ENCODE measurements at regions not wholly inside any gene's neighbourhood (a gene's known extent, or its start where the extent isn't known, plus 50 kb on each side); places are given as distances from the start of the nearest gene placed in this dataset.

DNA sequence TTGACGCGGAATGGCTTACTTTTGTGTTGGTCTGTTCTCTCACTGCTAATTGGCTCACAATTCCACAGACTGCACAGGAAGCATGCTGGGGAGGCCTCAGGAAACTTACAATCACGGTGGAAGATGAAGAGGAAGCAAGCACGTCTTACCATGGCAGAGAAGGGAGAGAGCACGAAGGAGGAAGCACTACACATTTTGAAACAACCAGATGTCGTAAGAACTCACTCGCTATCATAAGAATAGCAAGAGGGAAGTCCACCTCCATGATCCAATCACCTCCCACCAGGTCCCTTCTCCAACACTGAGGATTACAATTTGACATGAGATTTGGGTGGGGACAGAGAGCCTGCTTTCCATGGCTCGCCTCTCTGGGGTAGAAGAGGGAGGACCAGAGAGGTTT, 106.2 kb downstream of the KCNF1 start:
- intact Hi-C loops (cut with micrococcal nuclease; ENCODE audit: unreplicated experiment), result no loop called here
- H3K36me3 ChIP-seq (ENCODE audit: control insufficient read depth, insufficient read depth, low read length), result no peaks in the 10 kb centered on the region
- BruUV-seq (replicated peaks), result no TSS peak
- Mint-ChIP-seq H3K27me3 (ENCODE audit: insufficient read depth, unreplicated experiment) (peaks cover 31% of the 10 kb centered on the region), H3K4me1 (ENCODE audit: low read depth, unreplicated experiment) (no peaks in the 10 kb centered on the region), H3K36me3 (ENCODE audit: insufficient read depth, unreplicated experiment) (no peaks in the 10 kb centered on the region), H3K4me3 (ENCODE audit: unreplicated experiment) (no peak overlapping the region), H3K9me3 (ENCODE audit: unreplicated experiment) (peaks cover 10% of the 10 kb centered on the region), H3K27ac (ENCODE audit: unreplicated experiment) (no peak overlapping the region)
- ChIA-PET CTCF (no interaction called here), POLR2A (no interaction called here)
- H3K4me1 ChIP-seq, result no peaks in the 10 kb centered on the region
- H3K27me3 ChIP-seq (replicated peaks; ENCODE audit: control insufficient read depth, insufficient read depth, low read length), result no peaks in the 10 kb centered on the region; the same call in 1 of the 2 replicates
- H3K4me3 ChIP-seq (ENCODE audit: low read depth, low read length), result no peak overlapping the region
- no peaks in the 10 kb centered on the region for H3K9me3 ChIP-seq
- TF ChIP-seq, protein P1, sequence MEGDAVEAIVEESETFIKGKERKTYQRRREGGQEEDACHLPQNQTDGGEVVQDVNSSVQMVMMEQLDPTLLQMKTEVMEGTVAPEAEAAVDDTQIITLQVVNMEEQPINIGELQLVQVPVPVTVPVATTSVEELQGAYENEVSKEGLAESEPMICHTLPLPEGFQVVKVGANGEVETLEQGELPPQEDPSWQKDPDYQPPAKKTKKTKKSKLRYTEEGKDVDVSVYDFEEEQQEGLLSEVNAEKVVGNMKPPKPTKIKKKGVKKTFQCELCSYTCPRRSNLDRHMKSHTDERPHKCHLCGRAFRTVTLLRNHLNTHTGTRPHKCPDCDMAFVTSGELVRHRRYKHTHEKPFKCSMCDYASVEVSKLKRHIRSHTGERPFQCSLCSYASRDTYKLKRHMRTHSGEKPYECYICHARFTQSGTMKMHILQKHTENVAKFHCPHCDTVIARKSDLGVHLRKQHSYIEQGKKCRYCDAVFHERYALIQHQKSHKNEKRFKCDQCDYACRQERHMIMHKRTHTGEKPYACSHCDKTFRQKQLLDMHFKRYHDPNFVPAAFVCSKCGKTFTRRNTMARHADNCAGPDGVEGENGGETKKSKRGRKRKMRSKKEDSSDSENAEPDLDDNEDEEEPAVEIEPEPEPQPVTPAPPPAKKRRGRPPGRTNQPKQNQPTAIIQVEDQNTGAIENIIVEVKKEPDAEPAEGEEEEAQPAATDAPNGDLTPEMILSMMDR (IDR thresholded peaks at IDR 0.05; ENCODE audit: insufficient read depth in 1 of 2, low read depth in 1 of 2, low read length in 1 of 2, severe bottlenecking in 1 of 2, unreplicated experiment in 1 of 2), result no peak
- DNase-seq, result no peak

DNA sequence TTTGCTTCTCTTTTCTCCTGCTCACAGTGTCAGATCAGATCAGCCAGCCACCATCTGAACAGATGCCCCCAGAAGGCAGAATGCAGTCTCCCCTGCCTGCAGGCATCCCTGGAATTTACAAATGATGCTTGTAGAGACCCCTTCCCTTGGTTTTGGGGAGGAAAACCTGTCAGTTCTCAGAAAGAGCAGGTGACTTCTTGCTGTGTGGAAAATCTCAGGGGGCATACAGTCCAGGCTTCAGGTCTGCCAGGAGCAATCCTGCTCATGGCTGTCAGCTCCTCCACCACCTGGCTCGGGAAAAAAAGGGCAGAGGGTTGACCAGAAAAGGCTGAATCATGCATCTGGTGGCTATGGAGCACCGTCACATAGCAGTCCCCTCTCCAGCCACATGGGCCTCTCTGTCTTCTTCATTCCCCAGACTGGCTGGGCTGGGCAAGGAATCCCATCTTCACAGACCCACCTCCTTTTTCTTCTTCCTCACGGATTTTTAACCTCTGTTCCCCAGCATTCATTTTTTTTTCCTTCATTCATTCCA, 107.0 kb downstream of the KCNF1 start:
- Histone ChIP-seq H3K9me3 (no peaks in the 10 kb centered on the region), H3K36me3 (ENCODE audit: control insufficient read depth, insufficient read depth, low read length) (no peaks in the 10 kb centered on the region), H3K4me1 (no peaks in the 10 kb centered on the region), H3K4me3 (ENCODE audit: low read depth, low read length) (no peak overlapping the region), H3K27me3 (replicated peaks; ENCODE audit: control insufficient read depth, insufficient read depth, low read length) (no peaks in the 10 kb centered on the region; the same call in 1 of the 2 replicates)
- ChIA-PET POLR2A (no interaction called here), CTCF (no interaction called here)
- Mint-ChIP-seq H3K36me3 (ENCODE audit: insufficient read depth, unreplicated experiment) (no peaks in the 10 kb centered on the region), H3K4me3 (ENCODE audit: unreplicated experiment) (no peak overlapping the region), H3K27ac (ENCODE audit: unreplicated experiment) (no peak overlapping the region), H3K4me1 (ENCODE audit: low read depth, unreplicated experiment) (no peaks in the 10 kb centered on the region), H3K27me3 (ENCODE audit: insufficient read depth, unreplicated experiment) (peaks cover 27% of the 10 kb centered on the region), H3K9me3 (ENCODE audit: unreplicated experiment) (peaks cover 5% of the 10 kb centered on the region)
- TF ChIP-seq, protein P1 (IDR thresholded peaks at IDR 0.05; ENCODE audit: insufficient read depth in 1 of 2, low read depth in 1 of 2, low read length in 1 of 2, severe bottlenecking in 1 of 2, unreplicated experiment in 1 of 2), result no peak
- no TSS peak for BruUV-seq (replicated peaks)
- no peak for DNase-seq
- intact Hi-C loops (cut with micrococcal nuclease; ENCODE audit: unreplicated experiment), result no loop called here

DNA sequence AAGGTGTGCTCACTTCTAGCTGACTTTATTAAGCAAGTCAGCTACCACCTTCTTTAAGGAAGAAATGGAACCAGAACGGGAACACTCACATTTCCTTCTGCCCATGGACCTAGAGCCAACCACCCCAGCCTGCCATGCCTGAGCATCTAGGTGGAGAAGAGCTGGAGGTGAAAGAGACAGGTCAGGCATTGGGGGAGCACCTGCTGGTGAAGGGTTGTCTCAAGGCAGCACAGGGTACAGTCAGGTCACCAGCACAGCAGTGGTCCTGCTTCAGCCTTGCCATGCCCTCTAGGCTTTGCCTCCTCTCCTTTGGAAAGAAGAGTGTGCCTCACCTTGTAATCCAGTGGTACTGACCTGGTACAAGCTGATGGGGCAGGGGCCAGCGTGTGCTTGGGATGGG, 107.9 kb downstream of the KCNF1 start:
- H3K27ac Mint-ChIP-seq (ENCODE audit: unreplicated experiment), result no peak overlapping the region
- TF ChIP-seq, protein P1 (IDR thresholded peaks at IDR 0.05; ENCODE audit: insufficient read depth in 1 of 2, low read depth in 1 of 2, low read length in 1 of 2, severe bottlenecking in 1 of 2, unreplicated experiment in 1 of 2), result no peak
- no peaks in the 10 kb centered on the region for H3K9me3 ChIP-seq
- no peaks in the 10 kb centered on the region for H3K36me3 ChIP-seq (ENCODE audit: control insufficient read depth, insufficient read depth, low read length)
- H3K4me3 Mint-ChIP-seq (ENCODE audit: unreplicated experiment), result no peak overlapping the region
- no peaks in the 10 kb centered on the region for H3K4me1 ChIP-seq
- H3K4me3 ChIP-seq (ENCODE audit: low read depth, low read length), result no peak overlapping the region
- intact Hi-C loops (cut with micrococcal nuclease; ENCODE audit: unreplicated experiment), result no loop called here
- no peak for DNase-seq
- H3K36me3 Mint-ChIP-seq (ENCODE audit: insufficient read depth, unreplicated experiment), result no peaks in the 10 kb centered on the region
- no peaks in the 10 kb centered on the region for H3K4me1 Mint-ChIP-seq (ENCODE audit: low read depth, unreplicated experiment)
- H3K27me3 Mint-ChIP-seq (ENCODE audit: insufficient read depth, unreplicated experiment), result peaks cover 26% of the 10 kb centered on the region
- CTCF ChIA-PET, result no interaction called here
- POLR2A ChIA-PET, result no interaction called here
- H3K9me3 Mint-ChIP-seq (ENCODE audit: unreplicated experiment), result no peaks in the 10 kb centered on the region
- H3K27me3 ChIP-seq (replicated peaks; ENCODE audit: control insufficient read depth, insufficient read depth, low read length), result no peaks in the 10 kb centered on the region; the same call in 1 of the 2 replicates
- no TSS peak for BruUV-seq (replicated peaks)
